ENCODE measurements at regions not wholly inside any gene's neighbourhood (a gene's known extent, or its start where the extent isn't known, plus 50 kb on each side); places are given as distances from the start of the nearest gene placed in this dataset.

DNA sequence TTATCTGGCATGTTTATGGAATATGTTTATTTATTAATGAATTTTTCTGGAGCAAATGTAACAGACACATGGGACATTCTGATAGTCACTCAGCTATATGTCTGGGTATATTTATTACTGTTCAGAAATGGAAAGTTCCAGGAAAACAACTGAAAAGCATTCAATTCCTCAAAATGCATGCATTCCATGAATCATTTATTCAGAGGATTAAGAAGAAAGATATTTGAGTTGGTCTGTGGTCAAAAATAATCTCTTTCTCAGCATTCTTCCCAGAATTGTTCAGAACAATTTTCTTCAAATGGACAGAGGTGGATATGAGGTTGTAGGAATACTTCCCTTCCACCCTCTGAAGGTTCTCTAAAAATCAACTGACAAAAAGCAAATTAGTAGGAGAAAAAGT is 97.6 kb upstream of the ITGB1 start:
- TF ChIP-seq, protein P1, sequence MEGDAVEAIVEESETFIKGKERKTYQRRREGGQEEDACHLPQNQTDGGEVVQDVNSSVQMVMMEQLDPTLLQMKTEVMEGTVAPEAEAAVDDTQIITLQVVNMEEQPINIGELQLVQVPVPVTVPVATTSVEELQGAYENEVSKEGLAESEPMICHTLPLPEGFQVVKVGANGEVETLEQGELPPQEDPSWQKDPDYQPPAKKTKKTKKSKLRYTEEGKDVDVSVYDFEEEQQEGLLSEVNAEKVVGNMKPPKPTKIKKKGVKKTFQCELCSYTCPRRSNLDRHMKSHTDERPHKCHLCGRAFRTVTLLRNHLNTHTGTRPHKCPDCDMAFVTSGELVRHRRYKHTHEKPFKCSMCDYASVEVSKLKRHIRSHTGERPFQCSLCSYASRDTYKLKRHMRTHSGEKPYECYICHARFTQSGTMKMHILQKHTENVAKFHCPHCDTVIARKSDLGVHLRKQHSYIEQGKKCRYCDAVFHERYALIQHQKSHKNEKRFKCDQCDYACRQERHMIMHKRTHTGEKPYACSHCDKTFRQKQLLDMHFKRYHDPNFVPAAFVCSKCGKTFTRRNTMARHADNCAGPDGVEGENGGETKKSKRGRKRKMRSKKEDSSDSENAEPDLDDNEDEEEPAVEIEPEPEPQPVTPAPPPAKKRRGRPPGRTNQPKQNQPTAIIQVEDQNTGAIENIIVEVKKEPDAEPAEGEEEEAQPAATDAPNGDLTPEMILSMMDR (IDR thresholded peaks at IDR 0.05; ENCODE audit: insufficient read depth, low read length, poor library complexity, severe bottlenecking), result no peak
- TF ChIP-seq EZH2phosphoT487 (conservative IDR thresholded peaks at IDR 0.05; ENCODE audit: low read length), result no peak

All from SU-DHL-6 (cell line).